NCI-H226 (cell line): ENCODE measurements at regions not wholly inside any gene's neighbourhood (a gene's known extent, or its start where the extent isn't known, plus 50 kb on each side); places are given as distances from the start of the nearest gene placed in this dataset.

Experiments used
- DNase-seq: peaks from one replicate; pipeline ENCODE4 v3.0.0-alpha.2; 2015

DNA sequence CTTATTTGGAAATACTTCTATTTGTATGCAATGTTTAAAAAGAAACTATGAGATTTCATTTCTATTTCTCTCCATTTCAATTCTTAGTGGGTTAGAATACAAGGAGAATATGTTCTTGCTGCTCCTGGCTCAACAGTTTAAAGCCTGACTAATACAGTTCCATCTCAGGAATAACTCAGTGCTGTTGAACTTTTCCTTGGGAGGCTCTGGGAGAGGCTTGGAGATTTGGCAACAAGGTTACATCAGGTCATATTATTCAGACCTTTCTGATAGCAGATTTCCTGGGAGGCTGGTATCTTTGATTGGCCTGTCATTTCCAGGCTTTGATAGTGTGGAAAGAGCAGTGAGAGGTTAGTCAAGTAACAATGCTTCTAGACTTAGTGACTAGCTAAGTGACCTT is 481.7 kb upstream of the KLF4 start:
- peak; percentile 89 for DNase-seq

DNA sequence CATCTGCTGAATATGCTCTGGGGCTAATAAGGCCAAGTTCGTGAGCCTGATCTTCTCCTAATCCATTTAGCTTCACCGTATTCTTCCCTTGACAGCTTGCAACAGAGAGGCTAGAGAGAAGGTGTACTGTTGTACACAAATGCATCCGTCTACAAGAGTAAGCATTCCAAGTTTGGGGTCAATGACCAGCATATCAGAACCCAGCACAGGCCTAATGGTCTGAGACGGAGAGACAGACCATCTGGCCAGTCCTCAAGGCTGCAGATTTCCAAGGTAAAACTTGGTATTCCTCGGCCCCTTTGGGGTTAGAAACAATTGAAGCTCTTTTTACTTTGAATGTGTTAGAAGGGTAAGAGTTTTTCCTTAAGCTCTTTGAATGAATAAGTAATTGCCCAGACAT is 481.2 kb upstream of the KLF4 start:
- DNase-seq: no peak

DNA sequence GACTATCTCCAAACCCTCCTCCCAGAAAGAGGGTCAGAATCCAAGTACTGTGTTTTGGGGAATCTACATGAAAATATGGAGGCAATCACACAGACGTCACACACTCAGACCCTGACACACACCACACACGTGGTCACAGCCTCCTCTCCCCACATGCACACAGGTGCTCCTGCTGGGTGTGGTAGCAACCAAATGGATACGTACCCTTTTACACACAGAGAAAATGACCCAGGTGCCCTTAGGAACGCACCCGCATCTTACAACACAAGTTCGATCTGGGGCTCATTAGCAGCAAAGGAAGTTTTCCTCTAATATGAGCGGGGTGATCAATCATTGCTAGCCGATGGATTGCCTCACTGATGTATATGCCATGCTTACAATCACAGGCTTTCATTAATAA is 480.2 kb upstream of the KLF4 start:
- DNase-seq: no peak

DNA sequence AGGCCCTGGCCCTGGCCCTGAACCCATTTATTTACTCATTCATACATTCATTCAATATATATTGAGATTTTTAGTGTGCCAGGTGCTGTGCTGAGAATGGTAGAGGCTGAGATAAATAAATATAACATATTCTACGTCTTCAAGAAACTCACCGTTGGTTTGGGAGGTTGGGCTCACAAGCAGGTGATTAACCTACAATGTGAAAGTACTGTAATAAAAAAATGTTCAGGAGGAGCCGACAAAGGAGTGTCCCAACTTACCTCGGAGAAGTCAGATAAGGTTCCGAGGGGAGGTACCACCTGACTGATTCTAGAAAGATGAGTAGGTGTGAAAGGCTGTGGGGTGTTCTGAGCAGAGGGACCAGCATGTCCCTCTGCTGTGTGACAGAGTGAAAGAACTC is 479.6 kb upstream of the KLF4 start:
- DNase-seq: no peak

DNA sequence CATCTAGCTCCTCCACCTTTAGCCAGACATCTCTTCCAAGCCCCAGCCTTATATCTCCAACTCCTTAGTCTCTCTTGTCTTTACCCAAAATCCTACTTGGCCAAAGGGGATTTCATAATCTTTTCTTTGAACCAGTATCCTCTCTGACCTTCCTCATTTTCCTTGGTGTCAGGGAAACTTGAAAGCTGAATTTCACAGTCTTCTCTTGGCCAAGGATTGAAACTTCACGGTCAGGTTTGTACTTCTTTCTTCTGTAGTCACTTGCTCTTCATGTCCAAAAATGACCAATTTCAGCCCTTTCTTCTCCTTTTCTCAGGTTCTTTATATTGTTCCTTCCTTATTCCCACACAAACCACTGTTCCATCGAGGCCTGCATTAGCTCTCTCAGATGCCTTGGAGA is 473.7 kb upstream of the KLF4 start:
- DNase-seq: no peak

DNA sequence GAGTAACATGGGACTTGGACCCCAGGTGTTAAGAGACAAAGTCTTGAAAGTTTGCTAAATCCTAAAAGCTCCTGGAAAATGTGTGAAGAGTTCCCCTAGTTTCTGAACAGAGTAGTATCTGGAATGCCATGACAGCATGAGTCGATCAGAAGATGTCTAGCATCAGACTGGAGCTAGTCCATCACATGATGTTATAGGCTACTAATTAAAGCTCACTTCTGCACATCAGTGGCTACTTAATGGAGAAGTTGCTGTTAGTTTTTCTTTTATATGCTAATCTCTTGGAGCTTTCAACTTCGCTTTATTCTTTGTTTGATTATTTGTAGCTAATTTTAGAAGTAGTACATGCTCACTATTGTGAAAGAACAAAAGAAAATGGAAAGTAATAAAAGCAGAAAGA is 471.3 kb upstream of the KLF4 start:
- no peak for DNase-seq

- no peak for DNase-seq
Observed at GRCh38 chr9:107954312-107954711, 464.7 kb upstream of the KLF4 start.

GRCh38 chr9:107953556-107954125 is 464.1 kb upstream of the KLF4 start:
- DNase-seq: no peak

DNA sequence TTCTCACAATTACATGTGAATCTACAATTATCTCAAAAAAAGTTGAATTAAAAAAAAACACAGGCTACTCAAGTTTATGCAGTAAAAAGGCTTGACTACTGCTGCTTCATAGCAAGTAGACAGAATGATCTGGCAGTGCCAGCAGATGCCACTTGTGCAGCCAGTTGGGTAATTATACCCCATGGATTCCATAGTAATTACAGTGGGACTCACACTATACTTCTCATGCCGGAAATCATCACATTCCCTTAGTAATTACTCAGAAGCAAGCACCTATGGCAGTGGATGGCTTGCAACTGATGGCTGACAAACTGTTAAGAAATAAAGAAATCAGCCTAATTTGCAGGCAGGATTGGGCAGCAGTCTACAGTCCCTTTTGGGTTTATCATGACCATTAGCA is 463.2 kb upstream of the KLF4 start:
- no peak for DNase-seq

DNA sequence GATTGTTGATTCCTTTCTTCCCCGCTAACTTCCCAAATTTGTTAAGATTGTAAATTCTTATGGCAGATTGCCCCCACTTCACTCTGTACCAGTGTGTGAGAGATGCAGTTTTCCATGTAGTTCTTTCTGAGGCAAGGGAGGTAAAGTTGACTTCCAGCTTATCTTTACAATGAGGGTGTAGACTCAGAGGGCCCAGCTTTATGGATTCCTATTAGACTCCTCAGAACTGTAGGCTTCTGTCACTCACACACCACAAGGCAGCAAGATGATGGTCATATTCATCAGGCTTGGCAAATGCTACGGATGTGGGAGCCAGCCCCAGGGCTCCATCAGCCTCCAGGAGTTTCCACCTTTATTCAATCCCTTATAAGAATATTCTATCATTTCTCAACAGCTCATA is 461.9 kb upstream of the KLF4 start:
- DNase-seq: no peak

GRCh38 chr9:107949061-107949460 is 459.5 kb upstream of the KLF4 start:
- DNase-seq: no peak

DNA sequence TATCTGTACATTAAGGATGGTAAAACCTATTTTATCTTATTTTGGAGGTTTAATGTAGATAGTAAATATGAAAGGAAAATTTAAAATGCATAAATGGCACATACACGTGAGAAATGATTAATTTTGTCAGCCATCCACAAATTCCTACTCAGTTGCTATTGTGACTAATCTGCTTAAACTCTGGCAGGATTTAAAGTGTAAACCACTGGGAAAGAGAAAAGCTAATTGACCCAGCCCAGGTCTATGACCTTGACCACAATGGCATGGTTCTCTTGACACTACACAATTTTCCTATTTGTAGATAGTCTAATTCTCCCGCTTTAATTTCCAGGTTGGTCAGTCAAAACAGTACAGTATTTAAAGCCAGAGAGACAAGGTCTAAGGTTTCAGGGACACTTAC is 459.0 kb upstream of the KLF4 start:
- no peak for DNase-seq

GRCh38 chr9:107948086-107948485 is 458.5 kb upstream of the KLF4 start:
- no peak for DNase-seq

GRCh38 chr9:107946364-107947141 is 457.0 kb upstream of the KLF4 start:
- no peak for DNase-seq

DNA sequence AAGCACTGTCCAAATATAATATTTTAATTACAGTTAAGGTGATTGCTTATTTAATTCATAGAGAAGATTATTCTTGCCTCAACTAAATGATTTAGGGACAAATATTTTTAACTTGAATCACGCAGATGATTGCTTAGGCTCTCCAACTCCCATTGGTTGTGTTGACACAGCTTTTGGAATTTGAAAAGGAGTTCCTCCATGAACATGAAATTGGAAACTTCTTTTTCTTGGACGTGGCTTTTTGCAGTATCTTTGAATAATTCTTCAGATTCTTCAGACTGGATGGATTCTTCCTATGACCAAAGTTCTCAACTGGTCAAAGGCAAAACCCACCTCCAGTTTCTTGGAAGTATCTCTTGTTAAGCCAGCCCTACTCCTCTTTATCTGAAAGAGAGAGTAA is 456.4 kb upstream of the KLF4 start:
- no peak for DNase-seq

DNA sequence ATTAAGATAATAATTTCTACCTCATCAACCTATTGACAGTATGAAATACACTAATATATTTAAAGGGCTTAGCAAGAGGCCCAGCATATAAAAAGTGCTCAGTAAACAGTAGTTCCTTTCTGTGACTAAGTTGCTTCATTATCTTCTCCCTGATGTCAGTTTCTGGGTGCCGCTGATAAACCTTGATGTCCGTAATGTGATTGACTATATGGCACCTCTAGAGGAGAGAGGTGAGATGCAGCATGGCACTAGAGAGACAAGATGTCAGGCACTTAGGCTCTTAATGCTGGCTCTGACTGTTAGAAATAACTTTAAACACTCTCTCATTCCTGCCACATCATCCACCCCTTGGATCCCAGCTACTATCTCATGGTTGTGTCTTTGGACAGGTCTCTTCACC is 455.9 kb upstream of the KLF4 start:
- DNase-seq: no peak

DNA sequence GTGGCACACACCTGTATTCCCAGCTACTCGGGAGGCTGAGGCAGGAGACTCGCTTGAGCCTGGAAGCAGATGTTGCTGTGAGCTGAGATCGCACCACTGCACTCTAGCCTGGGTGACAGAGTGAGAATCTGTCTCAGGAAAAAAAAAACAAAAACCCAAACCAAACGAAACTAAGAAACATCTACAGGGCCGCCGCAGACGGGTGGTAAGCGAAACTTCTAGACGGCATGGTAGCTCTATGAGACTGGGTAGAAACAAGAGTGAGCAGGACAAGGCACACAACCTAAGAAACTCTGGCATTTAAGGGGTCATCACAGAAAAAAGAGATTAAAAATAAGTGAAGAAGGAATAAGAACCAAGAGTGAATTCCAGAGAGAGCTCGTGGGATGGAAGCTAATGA is 454.8 kb upstream of the KLF4 start:
- DNase-seq: no peak

DNA sequence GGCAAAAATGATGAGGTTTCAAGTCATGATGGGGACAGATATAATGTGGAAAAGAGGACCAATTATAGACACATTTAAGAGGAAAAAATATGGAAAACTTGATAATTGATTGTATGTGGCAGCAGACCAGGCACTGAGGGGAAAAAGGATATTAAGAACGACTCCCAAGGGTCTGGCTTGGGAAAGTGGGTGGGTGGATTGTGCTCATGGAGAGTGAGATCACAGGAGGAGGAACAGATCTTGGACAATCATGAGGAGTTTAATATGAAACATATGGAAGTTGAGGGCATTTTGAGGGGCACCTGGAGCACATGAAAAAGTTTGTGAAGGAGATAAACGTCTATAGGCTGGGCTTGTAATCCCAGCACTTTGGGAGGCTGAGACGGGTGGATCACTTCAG is 454.3 kb upstream of the KLF4 start:
- no peak for DNase-seq

DNA sequence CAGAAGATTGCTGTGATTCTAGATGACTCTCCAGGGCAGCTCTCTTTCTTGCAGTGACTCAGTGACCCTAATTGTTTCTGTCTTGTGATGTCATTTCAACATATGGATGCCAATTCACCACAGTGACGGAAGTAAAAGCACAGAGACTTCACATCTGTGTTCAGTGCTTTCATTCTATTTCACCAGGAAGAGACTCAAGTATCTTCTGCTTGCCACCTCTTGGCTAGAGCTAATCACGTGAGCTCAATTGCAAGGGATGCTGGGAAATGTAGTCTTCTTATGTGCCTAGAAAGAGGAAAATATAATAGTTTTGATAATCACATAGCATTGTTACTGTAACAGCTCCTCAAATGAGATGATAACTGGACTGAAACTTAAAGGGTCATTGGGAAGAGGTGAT is 453.3 kb upstream of the KLF4 start:
- no peak for DNase-seq

GRCh38 chr9:107942291-107942690 is 452.7 kb upstream of the KLF4 start:
- peak; percentile 19 for DNase-seq

GRCh38 chr9:107940616-107941595 is 451.3 kb upstream of the KLF4 start:
- DNase-seq: no peak

DNA sequence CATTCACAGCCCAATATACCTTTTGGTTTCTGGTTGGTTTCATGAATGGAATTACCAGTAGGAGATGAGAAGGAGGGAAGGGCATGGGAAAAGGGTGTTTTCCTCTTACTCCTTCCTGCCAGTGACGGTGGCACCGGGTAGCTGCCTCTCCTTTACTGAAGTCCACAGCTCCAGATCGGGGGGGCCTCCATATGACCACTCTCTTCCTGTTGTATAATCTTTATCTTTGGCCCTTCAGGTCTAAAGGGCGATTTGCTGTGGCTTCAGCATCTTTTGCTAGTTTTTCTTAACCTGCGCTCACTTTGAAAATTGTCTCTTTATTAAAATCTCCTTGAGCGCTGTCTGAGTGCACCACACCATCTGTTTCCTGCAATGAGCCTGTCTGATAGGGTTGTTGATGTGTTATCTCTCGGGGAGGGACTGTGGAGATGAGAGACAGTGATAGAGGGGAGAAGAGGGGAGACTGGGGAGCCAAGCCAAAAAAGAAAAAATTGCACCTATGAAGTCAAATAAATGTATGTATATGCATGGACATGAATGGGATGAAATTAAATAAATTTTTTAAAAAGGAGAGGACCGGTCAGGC is 449.3 kb upstream of the KLF4 start:
- no peak for DNase-seq

DNA sequence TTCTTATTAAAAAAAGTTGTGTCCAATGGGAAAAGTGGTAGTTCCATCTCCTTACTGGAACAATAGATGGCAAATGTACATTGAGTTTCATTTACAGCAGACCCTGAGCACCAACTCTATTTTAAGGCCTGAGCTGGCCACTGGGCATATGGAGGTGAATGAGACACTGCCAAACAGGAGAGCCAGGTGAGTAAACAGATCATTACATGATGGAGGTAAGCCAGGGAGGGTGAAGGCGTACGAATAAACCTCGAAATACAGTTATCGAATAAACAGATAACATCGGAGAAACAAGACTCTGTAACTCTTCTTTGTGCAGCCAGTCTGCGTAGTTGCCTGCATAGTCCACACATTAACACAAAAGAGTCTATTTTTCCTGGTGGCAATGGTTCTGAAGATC is 446.4 kb upstream of the KLF4 start:
- no peak for DNase-seq

GRCh38 chr9:107933516-107933915 is 443.9 kb upstream of the KLF4 start:
- DNase-seq: no peak
